ENCODE measurements at regions not wholly inside any gene's neighbourhood (a gene's known extent, or its start where the extent isn't known, plus 50 kb on each side); places are given as distances from the start of the nearest gene placed in this dataset.

DNA sequence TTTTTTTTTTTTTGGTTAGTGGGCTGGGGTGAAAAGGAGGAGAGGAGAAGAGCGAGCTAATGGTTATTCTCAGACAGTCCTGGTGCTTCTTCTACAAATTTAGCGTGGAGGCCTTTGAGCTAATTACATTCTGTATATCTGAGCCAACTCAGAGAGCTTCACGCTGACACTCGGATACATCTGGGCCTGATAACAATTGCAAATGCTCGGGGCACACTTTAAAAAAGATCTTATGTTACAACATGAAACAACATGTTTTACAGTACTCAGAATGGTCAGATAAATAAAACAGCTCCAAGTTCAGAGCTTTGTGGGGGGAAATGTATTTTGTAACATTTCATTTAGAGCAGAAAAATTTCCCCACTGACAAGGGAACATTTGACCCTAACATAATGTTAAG, 966.9 kb upstream of the NR2F2 start (continued):
- no peak for TF ChIP-seq KAT7 (CRISPR knock-in tag; IDR thresholded peaks at IDR 0.05; ENCODE audit: borderline replicate concordance)

DNA sequence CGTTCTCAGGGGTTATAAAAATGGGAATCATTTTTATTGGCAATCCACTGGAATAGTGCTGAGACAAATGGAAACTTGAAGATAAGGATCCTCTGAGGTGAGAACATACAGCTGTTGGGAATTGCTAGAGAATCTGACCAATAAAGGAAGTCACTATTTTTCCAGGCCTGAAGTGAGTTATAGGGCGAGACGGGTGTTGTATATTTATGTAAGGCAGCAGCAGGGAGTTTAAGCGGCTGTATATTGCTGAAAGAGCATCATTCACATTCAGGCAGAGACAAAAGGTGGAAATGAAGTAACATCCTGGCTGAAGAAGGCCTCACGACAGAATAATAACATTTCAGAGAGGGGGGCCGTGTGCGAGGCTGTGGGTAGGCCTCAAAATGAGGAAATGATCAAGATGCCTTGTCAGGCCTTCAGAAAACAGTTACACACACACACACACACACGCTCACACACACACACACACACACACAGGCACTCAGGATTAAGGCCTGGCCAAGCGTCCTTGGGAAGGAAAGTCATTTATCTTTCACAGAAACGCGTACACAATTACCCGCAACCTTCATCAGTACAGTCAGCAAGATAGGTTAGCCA, 964.9 kb upstream of the NR2F2 start:
- no peak for DNase-seq (ENCODE audit: low spot score)
- ChIA-PET CTCF (no interaction called here), POLR2A (no interaction called here)
- Mint-ChIP-seq H3K27ac (no peak overlapping the region), H3K4me1 (peaks cover 9% of the 10 kb centered on the region; the same call in 1 of the 2 replicates), H3K27me3 (ENCODE audit: low read depth) (no peaks in the 10 kb centered on the region; the same call in 1 of the 2 replicates), H3K9me3 (peaks cover 25% of the 10 kb centered on the region), H3K4me3 (no peak overlapping the region), H3K36me3 (peaks cover 9% of the 10 kb centered on the region)
- TF ChIP-seq, protein P1, sequence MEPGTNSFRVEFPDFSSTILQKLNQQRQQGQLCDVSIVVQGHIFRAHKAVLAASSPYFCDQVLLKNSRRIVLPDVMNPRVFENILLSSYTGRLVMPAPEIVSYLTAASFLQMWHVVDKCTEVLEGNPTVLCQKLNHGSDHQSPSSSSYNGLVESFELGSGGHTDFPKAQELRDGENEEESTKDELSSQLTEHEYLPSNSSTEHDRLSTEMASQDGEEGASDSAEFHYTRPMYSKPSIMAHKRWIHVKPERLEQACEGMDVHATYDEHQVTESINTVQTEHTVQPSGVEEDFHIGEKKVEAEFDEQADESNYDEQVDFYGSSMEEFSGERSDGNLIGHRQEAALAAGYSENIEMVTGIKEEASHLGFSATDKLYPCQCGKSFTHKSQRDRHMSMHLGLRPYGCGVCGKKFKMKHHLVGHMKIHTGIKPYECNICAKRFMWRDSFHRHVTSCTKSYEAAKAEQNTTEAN (CRISPR knock-in tag; IDR thresholded peaks at IDR 0.05): no peak
- TF ChIP-seq, protein P2, sequence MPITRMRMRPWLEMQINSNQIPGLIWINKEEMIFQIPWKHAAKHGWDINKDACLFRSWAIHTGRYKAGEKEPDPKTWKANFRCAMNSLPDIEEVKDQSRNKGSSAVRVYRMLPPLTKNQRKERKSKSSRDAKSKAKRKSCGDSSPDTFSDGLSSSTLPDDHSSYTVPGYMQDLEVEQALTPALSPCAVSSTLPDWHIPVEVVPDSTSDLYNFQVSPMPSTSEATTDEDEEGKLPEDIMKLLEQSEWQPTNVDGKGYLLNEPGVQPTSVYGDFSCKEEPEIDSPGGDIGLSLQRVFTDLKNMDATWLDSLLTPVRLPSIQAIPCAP (CRISPR knock-in tag; IDR thresholded peaks at IDR 0.05): no peak
- TF ChIP-seq NR3C1 (CRISPR knock-in tag; conservative IDR thresholded peaks at IDR 0.05; ENCODE audit: low read depth) (no peak), ETV6 (CRISPR knock-in tag; IDR thresholded peaks at IDR 0.05) (no peak), ESRRA (CRISPR knock-in tag; IDR thresholded peaks at IDR 0.05; ENCODE audit: borderline replicate concordance) (no peak), GTF2I (CRISPR knock-in tag; conservative IDR thresholded peaks at IDR 0.05) (no peak), OVOL2 (CRISPR knock-in tag; IDR thresholded peaks at IDR 0.05; ENCODE audit: borderline replicate concordance) (no peak), NFYB (CRISPR knock-in tag; conservative IDR thresholded peaks at IDR 0.05; ENCODE audit: low read depth) (no peak)
- TF ChIP-seq, protein P3, sequence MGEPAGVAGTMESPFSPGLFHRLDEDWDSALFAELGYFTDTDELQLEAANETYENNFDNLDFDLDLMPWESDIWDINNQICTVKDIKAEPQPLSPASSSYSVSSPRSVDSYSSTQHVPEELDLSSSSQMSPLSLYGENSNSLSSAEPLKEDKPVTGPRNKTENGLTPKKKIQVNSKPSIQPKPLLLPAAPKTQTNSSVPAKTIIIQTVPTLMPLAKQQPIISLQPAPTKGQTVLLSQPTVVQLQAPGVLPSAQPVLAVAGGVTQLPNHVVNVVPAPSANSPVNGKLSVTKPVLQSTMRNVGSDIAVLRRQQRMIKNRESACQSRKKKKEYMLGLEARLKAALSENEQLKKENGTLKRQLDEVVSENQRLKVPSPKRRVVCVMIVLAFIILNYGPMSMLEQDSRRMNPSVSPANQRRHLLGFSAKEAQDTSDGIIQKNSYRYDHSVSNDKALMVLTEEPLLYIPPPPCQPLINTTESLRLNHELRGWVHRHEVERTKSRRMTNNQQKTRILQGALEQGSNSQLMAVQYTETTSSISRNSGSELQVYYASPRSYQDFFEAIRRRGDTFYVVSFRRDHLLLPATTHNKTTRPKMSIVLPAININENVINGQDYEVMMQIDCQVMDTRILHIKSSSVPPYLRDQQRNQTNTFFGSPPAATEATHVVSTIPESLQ (CRISPR knock-in tag; IDR thresholded peaks at IDR 0.05): no peak
- TF ChIP-seq, protein P4, sequence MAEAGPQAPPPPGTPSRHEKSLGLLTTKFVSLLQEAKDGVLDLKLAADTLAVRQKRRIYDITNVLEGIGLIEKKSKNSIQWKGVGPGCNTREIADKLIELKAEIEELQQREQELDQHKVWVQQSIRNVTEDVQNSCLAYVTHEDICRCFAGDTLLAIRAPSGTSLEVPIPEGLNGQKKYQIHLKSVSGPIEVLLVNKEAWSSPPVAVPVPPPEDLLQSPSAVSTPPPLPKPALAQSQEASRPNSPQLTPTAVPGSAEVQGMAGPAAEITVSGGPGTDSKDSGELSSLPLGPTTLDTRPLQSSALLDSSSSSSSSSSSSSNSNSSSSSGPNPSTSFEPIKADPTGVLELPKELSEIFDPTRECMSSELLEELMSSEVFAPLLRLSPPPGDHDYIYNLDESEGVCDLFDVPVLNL (CRISPR knock-in tag; IDR thresholded peaks at IDR 0.05; ENCODE audit: borderline replicate concordance, low read depth): no peak
- TF ChIP-seq, protein P5, sequence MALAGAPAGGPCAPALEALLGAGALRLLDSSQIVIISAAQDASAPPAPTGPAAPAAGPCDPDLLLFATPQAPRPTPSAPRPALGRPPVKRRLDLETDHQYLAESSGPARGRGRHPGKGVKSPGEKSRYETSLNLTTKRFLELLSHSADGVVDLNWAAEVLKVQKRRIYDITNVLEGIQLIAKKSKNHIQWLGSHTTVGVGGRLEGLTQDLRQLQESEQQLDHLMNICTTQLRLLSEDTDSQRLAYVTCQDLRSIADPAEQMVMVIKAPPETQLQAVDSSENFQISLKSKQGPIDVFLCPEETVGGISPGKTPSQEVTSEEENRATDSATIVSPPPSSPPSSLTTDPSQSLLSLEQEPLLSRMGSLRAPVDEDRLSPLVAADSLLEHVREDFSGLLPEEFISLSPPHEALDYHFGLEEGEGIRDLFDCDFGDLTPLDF (CRISPR knock-in tag; IDR thresholded peaks at IDR 0.05): no peak
- no peak for ATAC-seq

DNA sequence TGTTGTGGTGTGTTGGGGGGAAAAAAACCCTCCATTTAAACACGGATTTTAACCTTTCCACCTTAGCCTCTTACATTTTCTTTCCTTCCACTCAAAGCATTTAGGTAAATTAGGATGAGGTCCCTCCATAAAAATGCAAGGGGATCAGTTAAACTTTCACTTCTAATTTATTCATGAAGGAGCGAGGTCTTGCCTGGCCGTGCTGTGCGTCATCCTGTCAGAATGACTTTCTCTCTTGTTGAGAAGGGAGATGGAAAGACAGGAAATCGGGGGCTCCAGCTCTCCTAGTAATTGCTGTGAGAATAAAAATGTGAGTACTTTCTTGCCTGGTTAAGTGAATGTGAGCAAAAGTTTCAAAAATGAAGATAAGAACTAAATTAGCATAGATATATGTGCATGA, 962.3 kb upstream of the NR2F2 start:
- Mint-ChIP-seq H3K27ac (no peak overlapping the region), H3K4me3 (no peak overlapping the region), H3K27me3 (ENCODE audit: low read depth) (no peaks in the 10 kb centered on the region; the same call in 1 of the 2 replicates), H3K9me3 (peaks cover under 1% of the 10 kb centered on the region; the same call in 1 of the 2 replicates), H3K36me3 (no peaks in the 10 kb centered on the region), H3K4me1 (peaks cover 9% of the 10 kb centered on the region; the same call in 1 of the 2 replicates)
- POLR2A ChIA-PET: no interaction called here
- TF ChIP-seq FOXK1 (CRISPR knock-in tag; IDR thresholded peaks at IDR 0.05): no peak
- TF ChIP-seq, protein P6, sequence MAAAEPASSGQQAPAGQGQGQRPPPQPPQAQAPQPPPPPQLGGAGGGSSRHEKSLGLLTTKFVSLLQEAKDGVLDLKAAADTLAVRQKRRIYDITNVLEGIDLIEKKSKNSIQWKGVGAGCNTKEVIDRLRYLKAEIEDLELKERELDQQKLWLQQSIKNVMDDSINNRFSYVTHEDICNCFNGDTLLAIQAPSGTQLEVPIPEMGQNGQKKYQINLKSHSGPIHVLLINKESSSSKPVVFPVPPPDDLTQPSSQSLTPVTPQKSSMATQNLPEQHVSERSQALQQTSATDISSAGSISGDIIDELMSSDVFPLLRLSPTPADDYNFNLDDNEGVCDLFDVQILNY (CRISPR knock-in tag; IDR thresholded peaks at IDR 0.05): no peak
- TF ChIP-seq ZNF396 (CRISPR knock-in tag; IDR thresholded peaks at IDR 0.05; ENCODE audit: borderline replicate concordance): no peak
- TF ChIP-seq CBFB (CRISPR knock-in tag; IDR thresholded peaks at IDR 0.05; ENCODE audit: low read depth): no peak
- no peak for TF ChIP-seq KAT7 (CRISPR knock-in tag; IDR thresholded peaks at IDR 0.05; ENCODE audit: borderline replicate concordance)
- TF ChIP-seq, protein P7, sequence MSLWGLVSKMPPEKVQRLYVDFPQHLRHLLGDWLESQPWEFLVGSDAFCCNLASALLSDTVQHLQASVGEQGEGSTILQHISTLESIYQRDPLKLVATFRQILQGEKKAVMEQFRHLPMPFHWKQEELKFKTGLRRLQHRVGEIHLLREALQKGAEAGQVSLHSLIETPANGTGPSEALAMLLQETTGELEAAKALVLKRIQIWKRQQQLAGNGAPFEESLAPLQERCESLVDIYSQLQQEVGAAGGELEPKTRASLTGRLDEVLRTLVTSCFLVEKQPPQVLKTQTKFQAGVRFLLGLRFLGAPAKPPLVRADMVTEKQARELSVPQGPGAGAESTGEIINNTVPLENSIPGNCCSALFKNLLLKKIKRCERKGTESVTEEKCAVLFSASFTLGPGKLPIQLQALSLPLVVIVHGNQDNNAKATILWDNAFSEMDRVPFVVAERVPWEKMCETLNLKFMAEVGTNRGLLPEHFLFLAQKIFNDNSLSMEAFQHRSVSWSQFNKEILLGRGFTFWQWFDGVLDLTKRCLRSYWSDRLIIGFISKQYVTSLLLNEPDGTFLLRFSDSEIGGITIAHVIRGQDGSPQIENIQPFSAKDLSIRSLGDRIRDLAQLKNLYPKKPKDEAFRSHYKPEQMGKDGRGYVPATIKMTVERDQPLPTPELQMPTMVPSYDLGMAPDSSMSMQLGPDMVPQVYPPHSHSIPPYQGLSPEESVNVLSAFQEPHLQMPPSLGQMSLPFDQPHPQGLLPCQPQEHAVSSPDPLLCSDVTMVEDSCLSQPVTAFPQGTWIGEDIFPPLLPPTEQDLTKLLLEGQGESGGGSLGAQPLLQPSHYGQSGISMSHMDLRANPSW (CRISPR knock-in tag; conservative IDR thresholded peaks at IDR 0.05; ENCODE audit: low read depth): no peak
- TF ChIP-seq, protein P8, sequence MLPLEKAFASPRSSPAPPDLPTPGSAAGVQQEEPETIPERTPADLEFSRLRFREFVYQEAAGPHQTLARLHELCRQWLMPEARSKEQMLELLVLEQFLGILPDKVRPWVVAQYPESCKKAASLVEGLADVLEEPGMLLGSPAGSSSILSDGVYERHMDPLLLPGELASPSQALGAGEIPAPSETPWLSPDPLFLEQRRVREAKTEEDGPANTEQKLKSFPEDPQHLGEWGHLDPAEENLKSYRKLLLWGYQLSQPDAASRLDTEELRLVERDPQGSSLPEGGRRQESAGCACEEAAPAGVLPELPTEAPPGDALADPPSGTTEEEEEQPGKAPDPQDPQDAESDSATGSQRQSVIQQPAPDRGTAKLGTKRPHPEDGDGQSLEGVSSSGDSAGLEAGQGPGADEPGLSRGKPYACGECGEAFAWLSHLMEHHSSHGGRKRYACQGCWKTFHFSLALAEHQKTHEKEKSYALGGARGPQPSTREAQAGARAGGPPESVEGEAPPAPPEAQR (CRISPR knock-in tag; IDR thresholded peaks at IDR 0.05): no peak
- ATAC-seq: no peak
- DNase-seq (ENCODE audit: low spot score): no peak
- CTCF ChIA-PET: no interaction called here
